ENCODE measurements at regions not wholly inside any gene's neighbourhood (a gene's known extent, or its start where the extent isn't known, plus 50 kb on each side); places are given as distances from the start of the nearest gene placed in this dataset.

GRCh38 chr9:90046317-90046861, 441.6 kb downstream of the GADD45G start:
- H2AFZ ChIP-seq (ENCODE audit: control insufficient read depth, low read length): no peak overlapping the region
- dilution Hi-C loops (cut with MboI; ENCODE audit: extremely low pct_ligation_motif_present, low sequenced_read_pairs): no loop called here
- no peak overlapping the region for H3K9ac ChIP-seq (ENCODE audit: control insufficient read depth, extremely low read depth, insufficient read depth, low read length)
- no peaks in the 10 kb centered on the region for H3K9me1 ChIP-seq (ENCODE audit: control insufficient read depth, extremely low read depth, insufficient read depth, low read length)
- H3K4me2 ChIP-seq (ENCODE audit: control insufficient read depth, extremely low read depth, insufficient read depth, low read depth, low read length): no peak overlapping the region
- DNase-seq (ENCODE audit: low read depth, low spot score) (no peak), FAIRE-seq (no peak)
- H4K20me1 ChIP-seq (ENCODE audit: control insufficient read depth, extremely low read depth, insufficient read depth, low read length): no peaks in the 10 kb centered on the region
- TF ChIP-seq, protein P1, sequence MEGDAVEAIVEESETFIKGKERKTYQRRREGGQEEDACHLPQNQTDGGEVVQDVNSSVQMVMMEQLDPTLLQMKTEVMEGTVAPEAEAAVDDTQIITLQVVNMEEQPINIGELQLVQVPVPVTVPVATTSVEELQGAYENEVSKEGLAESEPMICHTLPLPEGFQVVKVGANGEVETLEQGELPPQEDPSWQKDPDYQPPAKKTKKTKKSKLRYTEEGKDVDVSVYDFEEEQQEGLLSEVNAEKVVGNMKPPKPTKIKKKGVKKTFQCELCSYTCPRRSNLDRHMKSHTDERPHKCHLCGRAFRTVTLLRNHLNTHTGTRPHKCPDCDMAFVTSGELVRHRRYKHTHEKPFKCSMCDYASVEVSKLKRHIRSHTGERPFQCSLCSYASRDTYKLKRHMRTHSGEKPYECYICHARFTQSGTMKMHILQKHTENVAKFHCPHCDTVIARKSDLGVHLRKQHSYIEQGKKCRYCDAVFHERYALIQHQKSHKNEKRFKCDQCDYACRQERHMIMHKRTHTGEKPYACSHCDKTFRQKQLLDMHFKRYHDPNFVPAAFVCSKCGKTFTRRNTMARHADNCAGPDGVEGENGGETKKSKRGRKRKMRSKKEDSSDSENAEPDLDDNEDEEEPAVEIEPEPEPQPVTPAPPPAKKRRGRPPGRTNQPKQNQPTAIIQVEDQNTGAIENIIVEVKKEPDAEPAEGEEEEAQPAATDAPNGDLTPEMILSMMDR (optimal IDR thresholded peaks at IDR 0.05 in 1 of 3, IDR thresholded peaks at IDR 0.05 in 1 of 3, conservative IDR thresholded peaks at IDR 0.05 in 1 of 3; ENCODE audit: extremely low read depth in 1 of 3, insufficient read depth in 2 of 3, low read length in 3 of 3): no peak
- TF ChIP-seq EZH2 (IDR thresholded peaks at IDR 0.05; ENCODE audit: low read length): no peak
- no peak overlapping the region for H3K4me3 ChIP-seq (ENCODE audit: control insufficient read depth in 2 of 3, extremely low read depth in 1 of 3, insufficient read depth in 2 of 3, low read depth in 1 of 3, low read length in 3 of 3)
- no peak overlapping the region for H3K27ac ChIP-seq (ENCODE audit: control insufficient read depth, insufficient read depth, low read length)
- no peaks in the 10 kb centered on the region for H3K36me3 ChIP-seq (ENCODE audit: control insufficient read depth in 2 of 2, extremely low read depth in 1 of 2, insufficient read depth in 2 of 2, low read length in 2 of 2)
- H3K27me3 ChIP-seq (ENCODE audit: control insufficient read depth, extremely low read depth, insufficient read depth, low read length): peaks cover 7% of the 10 kb centered on the region
- H3K79me2 ChIP-seq (ENCODE audit: control insufficient read depth, insufficient read depth, low read length): no peaks in the 10 kb centered on the region
- no peaks in the 10 kb centered on the region for H3K4me1 ChIP-seq (ENCODE audit: control insufficient read depth, extremely low read depth, insufficient read depth, low read length)
- no peaks in the 10 kb centered on the region for H3K9me3 ChIP-seq (ENCODE audit: control insufficient read depth, low read depth, low read length)

DNA sequence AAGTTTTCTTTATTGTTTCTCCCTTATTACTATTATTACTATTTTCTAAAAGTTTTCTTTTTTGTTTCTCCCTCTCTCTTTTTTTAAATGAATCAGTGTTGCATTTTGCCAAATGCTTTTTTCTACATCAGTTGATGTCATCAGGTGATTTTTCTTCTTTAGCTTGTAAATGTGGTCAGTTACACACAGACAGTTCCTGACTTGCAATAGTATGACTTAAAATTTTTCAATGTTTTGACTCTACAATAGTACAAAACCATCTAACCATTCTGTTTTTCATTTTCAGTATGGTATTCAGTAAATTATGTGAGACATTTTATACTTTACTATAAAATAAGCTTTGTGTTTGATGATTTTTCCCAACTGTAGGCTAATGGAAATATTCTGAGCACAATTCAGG, 443.0 kb downstream of the GADD45G start:
- peaks cover 13% of the 10 kb centered on the region for H3K27me3 ChIP-seq (ENCODE audit: control insufficient read depth, extremely low read depth, insufficient read depth, low read length)
- H3K4me2 ChIP-seq (ENCODE audit: control insufficient read depth, extremely low read depth, insufficient read depth, low read depth, low read length): no peak overlapping the region
- FAIRE-seq (no peak), DNase-seq (ENCODE audit: low read depth, low spot score) (no peak)
- dilution Hi-C loops (cut with MboI; ENCODE audit: extremely low pct_ligation_motif_present, low sequenced_read_pairs): no loop called here
- H3K9me3 ChIP-seq (ENCODE audit: control insufficient read depth, low read depth, low read length): no peaks in the 10 kb centered on the region
- H3K4me3 ChIP-seq (ENCODE audit: control insufficient read depth in 2 of 3, extremely low read depth in 1 of 3, insufficient read depth in 2 of 3, low read depth in 1 of 3, low read length in 3 of 3): no peak overlapping the region
- TF ChIP-seq, protein P1 (optimal IDR thresholded peaks at IDR 0.05 in 1 of 3, IDR thresholded peaks at IDR 0.05 in 1 of 3, conservative IDR thresholded peaks at IDR 0.05 in 1 of 3; ENCODE audit: extremely low read depth in 1 of 3, insufficient read depth in 2 of 3, low read length in 3 of 3): no peak
- TF ChIP-seq EZH2 (IDR thresholded peaks at IDR 0.05; ENCODE audit: low read length): no peak
- no peaks in the 10 kb centered on the region for H3K36me3 ChIP-seq (ENCODE audit: control insufficient read depth in 2 of 2, extremely low read depth in 1 of 2, insufficient read depth in 2 of 2, low read length in 2 of 2)
- no peaks in the 10 kb centered on the region for H3K4me1 ChIP-seq (ENCODE audit: control insufficient read depth, extremely low read depth, insufficient read depth, low read length)
- H3K27ac ChIP-seq (ENCODE audit: control insufficient read depth, insufficient read depth, low read length): no peak overlapping the region
- no peaks in the 10 kb centered on the region for H3K9me1 ChIP-seq (ENCODE audit: control insufficient read depth, extremely low read depth, insufficient read depth, low read length)
- H3K79me2 ChIP-seq (ENCODE audit: control insufficient read depth, insufficient read depth, low read length): no peaks in the 10 kb centered on the region
- H2AFZ ChIP-seq (ENCODE audit: control insufficient read depth, low read length): no peak overlapping the region
- H3K9ac ChIP-seq (ENCODE audit: control insufficient read depth, extremely low read depth, insufficient read depth, low read length): no peak overlapping the region
- H4K20me1 ChIP-seq (ENCODE audit: control insufficient read depth, extremely low read depth, insufficient read depth, low read length): no peaks in the 10 kb centered on the region

All from keratinocyte (primary cell).